ENCODE measurements at regions not wholly inside any gene's neighbourhood (a gene's known extent, or its start where the extent isn't known, plus 50 kb on each side); places are given as distances from the start of the nearest gene placed in this dataset.

DNA sequence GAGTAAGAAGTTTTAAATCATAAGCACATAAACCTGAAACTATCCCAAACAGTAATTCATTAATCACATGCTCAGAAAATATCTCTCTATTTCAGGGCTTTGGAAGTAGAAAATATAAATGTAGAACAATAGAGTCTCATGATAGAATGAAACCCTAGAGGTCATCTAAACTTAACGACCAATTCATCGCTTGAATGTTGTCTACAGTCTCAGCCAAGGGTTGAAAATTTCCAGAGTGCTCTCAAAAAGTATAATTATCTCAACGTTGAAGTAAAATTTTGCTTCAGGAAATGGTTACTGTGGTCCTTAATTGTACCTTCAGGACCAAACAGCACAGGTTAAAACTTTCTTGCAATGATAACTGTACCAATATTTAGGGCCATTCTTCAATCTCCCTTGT is 1053.6 kb upstream of the SEL1L start:
- DNase-seq, result no peak
- intact Hi-C loops (cut with micrococcal nuclease), result no loop called here
- H3K4me1 Mint-ChIP-seq, result no peaks in the 10 kb centered on the region
- Histone ChIP-seq H3K4me1 (ENCODE audit: control insufficient read depth in 1 of 2, insufficient read depth in 2 of 2, low read length in 2 of 2) (no peaks in the 10 kb centered on the region), H2AFZ (ENCODE audit: insufficient read depth, low read depth, low read length, poor library complexity, severe bottlenecking) (no peak overlapping the region), H3K27me3 (ENCODE audit: control insufficient read depth in 2 of 2, insufficient read depth in 2 of 2, low read length in 2 of 2) (no peaks in the 10 kb centered on the region), H3K27ac (ENCODE audit: low read depth in 1 of 2, low read length in 2 of 2) (no peak overlapping the region), H3K4me2 (replicated peaks; ENCODE audit: extremely low read depth, low read length, poor library complexity, severe bottlenecking) (no peak overlapping the region), H3K4me3 (replicated peaks in 1 of 3; ENCODE audit: low read depth in 2 of 3, low read length in 3 of 3) (no peak overlapping the region), H3K9ac (ENCODE audit: insufficient read depth, low read length, poor library complexity, severe bottlenecking) (no peak overlapping the region), H3K79me2 (ENCODE audit: insufficient read depth, low read length) (no peaks in the 10 kb centered on the region), H3K36me3 (replicated peaks in 1 of 2; ENCODE audit: control insufficient read depth in 1 of 2, insufficient read depth in 2 of 2, low read length in 2 of 2) (no peaks in the 10 kb centered on the region), H4K20me1 (ENCODE audit: insufficient read depth, low read length) (no peaks in the 10 kb centered on the region), H3K9me3 (replicated peaks in 1 of 2; ENCODE audit: control insufficient read depth in 1 of 2, insufficient read depth in 1 of 2, low read length in 2 of 2) (peaks cover 0 to 6% of the 10 kb centered on the region in 2 donors)
- TF ChIP-seq, protein P1, sequence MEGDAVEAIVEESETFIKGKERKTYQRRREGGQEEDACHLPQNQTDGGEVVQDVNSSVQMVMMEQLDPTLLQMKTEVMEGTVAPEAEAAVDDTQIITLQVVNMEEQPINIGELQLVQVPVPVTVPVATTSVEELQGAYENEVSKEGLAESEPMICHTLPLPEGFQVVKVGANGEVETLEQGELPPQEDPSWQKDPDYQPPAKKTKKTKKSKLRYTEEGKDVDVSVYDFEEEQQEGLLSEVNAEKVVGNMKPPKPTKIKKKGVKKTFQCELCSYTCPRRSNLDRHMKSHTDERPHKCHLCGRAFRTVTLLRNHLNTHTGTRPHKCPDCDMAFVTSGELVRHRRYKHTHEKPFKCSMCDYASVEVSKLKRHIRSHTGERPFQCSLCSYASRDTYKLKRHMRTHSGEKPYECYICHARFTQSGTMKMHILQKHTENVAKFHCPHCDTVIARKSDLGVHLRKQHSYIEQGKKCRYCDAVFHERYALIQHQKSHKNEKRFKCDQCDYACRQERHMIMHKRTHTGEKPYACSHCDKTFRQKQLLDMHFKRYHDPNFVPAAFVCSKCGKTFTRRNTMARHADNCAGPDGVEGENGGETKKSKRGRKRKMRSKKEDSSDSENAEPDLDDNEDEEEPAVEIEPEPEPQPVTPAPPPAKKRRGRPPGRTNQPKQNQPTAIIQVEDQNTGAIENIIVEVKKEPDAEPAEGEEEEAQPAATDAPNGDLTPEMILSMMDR (IDR thresholded peaks at IDR 0.05), result no peak
- no CpG with 5 or more reads among the region's 3 CpGs for WGBS (ENCODE audit: insufficient coverage)
- peaks cover 0 to 3% (median 0%) of the 10 kb centered on the region in 7 donors for H3K9me3 Mint-ChIP-seq
- H3K36me3 Mint-ChIP-seq, result no peaks in the 10 kb centered on the region
- H3K4me3 Mint-ChIP-seq, result no peak overlapping the region
- no peaks in the 10 kb centered on the region for H3K27me3 Mint-ChIP-seq (ENCODE audit: low read depth in 3 of 3)
- no peak overlapping the region for H3K27ac Mint-ChIP-seq

DNA sequence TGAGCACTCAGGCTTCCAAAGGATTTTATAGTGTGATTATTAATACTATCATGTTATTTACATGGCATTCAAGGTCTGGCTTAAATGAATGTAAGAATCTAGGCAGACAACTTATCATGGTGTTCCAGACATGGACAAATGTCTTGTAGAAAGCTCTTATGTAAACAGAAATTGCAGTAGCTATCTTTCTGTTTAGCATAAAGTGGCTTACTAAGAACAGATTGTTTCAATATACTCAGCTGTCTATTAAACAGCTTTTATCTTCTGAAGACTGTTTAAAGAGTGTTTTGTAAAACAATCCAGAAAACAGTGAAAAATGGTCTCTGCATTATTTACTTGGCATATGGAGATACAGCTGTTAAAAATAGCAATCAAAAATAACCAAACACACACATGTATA is 1061.8 kb upstream of the SEL1L start:
- Mint-ChIP-seq H3K4me1 (no peaks in the 10 kb centered on the region), H3K9me3 (peaks cover 0 to 3% (median 0%) of the 10 kb centered on the region in 7 donors), H3K36me3 (no peaks in the 10 kb centered on the region), H3K27ac (no peak overlapping the region), H3K4me3 (no peak overlapping the region), H3K27me3 (ENCODE audit: low read depth in 3 of 3) (peaks cover 0 to 1% (median 0%) of the 10 kb centered on the region in 3 donors)
- H3K36me3 ChIP-seq (replicated peaks in 1 of 2; ENCODE audit: control insufficient read depth in 1 of 2, insufficient read depth in 2 of 2, low read length in 2 of 2), result no peaks in the 10 kb centered on the region
- no peaks in the 10 kb centered on the region for H3K27me3 ChIP-seq (ENCODE audit: control insufficient read depth in 2 of 2, insufficient read depth in 2 of 2, low read length in 2 of 2)
- no peaks in the 10 kb centered on the region for H3K79me2 ChIP-seq (ENCODE audit: insufficient read depth, low read length)
- H3K4me3 ChIP-seq (replicated peaks in 1 of 3; ENCODE audit: low read depth in 2 of 3, low read length in 3 of 3), result no peak overlapping the region
- H3K4me1 ChIP-seq (ENCODE audit: control insufficient read depth in 1 of 2, insufficient read depth in 2 of 2, low read length in 2 of 2), result no peaks in the 10 kb centered on the region
- no peak overlapping the region for H2AFZ ChIP-seq (ENCODE audit: insufficient read depth, low read depth, low read length, poor library complexity, severe bottlenecking)
- intact Hi-C loops (cut with micrococcal nuclease), result no loop called here
- TF ChIP-seq, protein P1 (IDR thresholded peaks at IDR 0.05), result no peak
- no peak overlapping the region for H3K9ac ChIP-seq (ENCODE audit: insufficient read depth, low read length, poor library complexity, severe bottlenecking)
- no peak for DNase-seq
- no peaks in the 10 kb centered on the region for H3K9me3 ChIP-seq (replicated peaks in 1 of 2; ENCODE audit: control insufficient read depth in 1 of 2, insufficient read depth in 1 of 2, low read length in 2 of 2)
- H4K20me1 ChIP-seq (ENCODE audit: insufficient read depth, low read length), result no peaks in the 10 kb centered on the region
- H3K27ac ChIP-seq (ENCODE audit: low read depth in 1 of 2, low read length in 2 of 2), result no peak overlapping the region
- H3K4me2 ChIP-seq (replicated peaks; ENCODE audit: extremely low read depth, low read length, poor library complexity, severe bottlenecking), result no peak overlapping the region

All from CD14-positive monocyte (primary cell).